ENCODE measurements at regions not wholly inside any gene's neighbourhood (a gene's known extent, or its start where the extent isn't known, plus 50 kb on each side); places are given as distances from the start of the nearest gene placed in this dataset.

- H3K4me3 ChIP-seq (ENCODE audit: low read depth in 1 of 3, low read length in 3 of 3), result no peak overlapping the region
- TF ChIP-seq NR2F2 (IDR thresholded peaks at IDR 0.05) (no peak), YY1 (IDR thresholded peaks at IDR 0.05) (no peak), ZBTB33 (IDR thresholded peaks at IDR 0.05) (no peak), ATF3 (IDR thresholded peaks at IDR 0.05) (no peak), HNF4G (IDR thresholded peaks at IDR 0.05) (no peak), SP1 (IDR thresholded peaks at IDR 0.05) (no peak), HNF4A (conservative IDR thresholded peaks at IDR 0.05) (no peak), TAF1 (conservative IDR thresholded peaks at IDR 0.05) (no peak), MAX (IDR thresholded peaks at IDR 0.05) (no peak), RXRA (IDR thresholded peaks at IDR 0.05) (no peak), GABPA (IDR thresholded peaks at IDR 0.05 in 1 of 2, conservative IDR thresholded peaks at IDR 0.05 in 1 of 2) (no peak), FOXA2 (IDR thresholded peaks at IDR 0.05) (no peak), REST (IDR thresholded peaks at IDR 0.05) (no peak), JUND (IDR thresholded peaks at IDR 0.05) (no peak), RAD21 (IDR thresholded peaks at IDR 0.05) (no peak), FOXA1 (IDR thresholded peaks at IDR 0.05) (no peak), EGR1 (IDR thresholded peaks at IDR 0.05; ENCODE audit: low read depth in 2 of 2) (no peak)
- no peak overlapping the region for H3K9ac ChIP-seq (ENCODE audit: low read depth in 1 of 2, low read length in 2 of 2)
- H3K27ac ChIP-seq (ENCODE audit: low read depth in 1 of 2, low read length in 2 of 2), result no peak overlapping the region
- H3K27me3 ChIP-seq (ENCODE audit: control insufficient read depth in 4 of 4, insufficient read depth in 4 of 4, low read length in 3 of 4), result no peaks in the 10 kb centered on the region
- 97% methylated on average over 3 of the region's 3 CpGs for WGBS
- no peak for DNase-seq (ENCODE audit: low spot score)
- H3K9me3 ChIP-seq (ENCODE audit: control insufficient read depth in 4 of 4, low read length in 3 of 4), result no peaks in the 10 kb centered on the region
- H3K4me1 ChIP-seq (ENCODE audit: control insufficient read depth in 4 of 4, insufficient read depth in 4 of 4, low read length in 3 of 4), result peaks cover 0 to 4% (median 0%) of the 10 kb centered on the region in 4 donors
- no peaks in the 10 kb centered on the region for H3K36me3 ChIP-seq (ENCODE audit: control insufficient read depth in 4 of 4, insufficient read depth in 3 of 4, low read depth in 1 of 4, low read length in 3 of 4)
Measured at GRCh38 chr1:244205906-244206305, 154.8 kb downstream of the ZBTB18 start.

GRCh38 chr1:244207042-244207934 is 156.2 kb downstream of the ZBTB18 start:
- TF ChIP-seq FOXA2 (IDR thresholded peaks at IDR 0.05) (no peak), ATF3 (IDR thresholded peaks at IDR 0.05) (no peak)
- no peaks in the 10 kb centered on the region for H3K27me3 ChIP-seq (ENCODE audit: control insufficient read depth in 4 of 4, insufficient read depth in 4 of 4, low read length in 3 of 4)
- H3K27ac ChIP-seq (ENCODE audit: low read depth in 1 of 2, low read length in 2 of 2), result peak overlapping the region; percentile 55 to 66
- WGBS, result 84% methylated on average over 6 of the region's 6 CpGs
- no peaks in the 10 kb centered on the region for H3K36me3 ChIP-seq (ENCODE audit: control insufficient read depth in 4 of 4, insufficient read depth in 3 of 4, low read depth in 1 of 4, low read length in 3 of 4)
- no peak for DNase-seq (ENCODE audit: low spot score)
- H3K9me3 ChIP-seq (ENCODE audit: control insufficient read depth in 4 of 4, low read length in 3 of 4), result no peaks in the 10 kb centered on the region
- no peak overlapping the region for H3K4me3 ChIP-seq (ENCODE audit: low read depth in 1 of 3, low read length in 3 of 3)
- H3K4me1 ChIP-seq (ENCODE audit: control insufficient read depth in 4 of 4, insufficient read depth in 4 of 4, low read length in 3 of 4), result peaks cover 0 to 4% (median 0%) of the 10 kb centered on the region in 4 donors
- peak overlapping the region in 1 of 2 donors; percentile 11 for H3K9ac ChIP-seq (ENCODE audit: low read depth in 1 of 2, low read length in 2 of 2)

Data from liver (tissue), 7 donors.